Endodermal cell (in vitro differentiated cells): ENCODE measurements at regions not wholly inside any gene's neighbourhood (a gene's known extent, or its start where the extent isn't known, plus 50 kb on each side); places are given as distances from the start of the nearest gene placed in this dataset.
A peak's percentile ranks its signal among the peaks of the same experiment; 100 is the strongest.
"Not testable (repeated sequence)": the region's sequence is repeated elsewhere in the genome, so short reads cannot be mapped to it uniquely, and the experiment has no call there.

ENCODE experiments used
- DNase-seq: peaks from one replicate; pipeline ENCODE4 v3.0.0-alpha.2; 2017
- H3K27ac ChIP-seq: 2 replicates; pipeline ENCODE4 v1.5.1; 2013; ENCODE audit warnings: mild to moderate bottlenecking, low read depth, low read length, moderate library complexity
- H3K27me3 ChIP-seq: 2 replicates; pipeline ENCODE4 v1.6.1; 2013; ENCODE audit warnings: mild to moderate bottlenecking, low read length, moderate library complexity; ENCODE audit not compliant: insufficient read depth, control insufficient read depth, poor library complexity, severe bottlenecking
- H3K36me3 ChIP-seq: 2 replicates; pipeline ENCODE4 v1.7.0; 2013; ENCODE audit warnings: mild to moderate bottlenecking, low read length, moderate library complexity; ENCODE audit not compliant: control insufficient read depth, insufficient read depth
- H3K4me1 ChIP-seq: one replicate; pipeline ENCODE4 v1.7.0; 2013; ENCODE audit warnings: low read length; ENCODE audit not compliant: control insufficient read depth, insufficient read depth
- H3K4me3 ChIP-seq: 2 replicates; pipeline ENCODE4 v1.5.1; 2013; ENCODE audit warnings: mild to moderate bottlenecking, low read length, moderate library complexity
- H3K9ac ChIP-seq: 2 replicates; pipeline ENCODE4 v1.6.1; 2013; ENCODE audit warnings: mild to moderate bottlenecking, low read length, moderate library complexity; ENCODE audit not compliant: poor library complexity, severe bottlenecking; ENCODE audit errors: extremely low read depth
- H3K9me3 ChIP-seq: 2 replicates; pipeline ENCODE4 v1.6.1; 2013; ENCODE audit warnings: mild to moderate bottlenecking, low read length, moderate library complexity; ENCODE audit not compliant: control insufficient read depth
- H3K27ac Mint-ChIP-seq: 2 replicates; pipeline ENCODE4 v1.8.0; 2020; ENCODE audit warnings: mixed read lengths
- H3K27me3 Mint-ChIP-seq: 2 replicates; pipeline ENCODE4 v1.8.0; 2021; ENCODE audit warnings: mild to moderate bottlenecking, mixed read lengths; ENCODE audit not compliant: insufficient read depth
- H3K36me3 Mint-ChIP-seq: 2 replicates; pipeline ENCODE4 v1.8.0; 2020; ENCODE audit warnings: low read depth, mixed read lengths
- H3K4me1 Mint-ChIP-seq: 2 replicates; pipeline ENCODE4 v1.8.0; 2020; ENCODE audit warnings: mixed read lengths
- H3K4me3 Mint-ChIP-seq: 2 replicates; pipeline ENCODE4 v1.8.0; 2020; ENCODE audit warnings: mild to moderate bottlenecking, moderate library complexity, mixed read lengths
- H3K9me3 Mint-ChIP-seq: 2 replicates; pipeline ENCODE4 v1.8.0; 2020; ENCODE audit warnings: mild to moderate bottlenecking, mixed read lengths
- WGBS, 2 experiments: methylation state at CpG; one replicate each; pipeline versions ENCODE4 v1.1.5 to v1.1.7; 2013; ENCODE audit warnings: missing lambda C conversion rate in 2 of 2, mixed read lengths in 1 of 2; ENCODE audit not compliant: insufficient coverage in 1 of 2, insufficient read length in 1 of 2; 5-methylcytosine and 5-hydroxymethylcytosine counted together
- TF ChIP-seq, protein P1 (sequence below): fragments of 200-600 bp; sonication (generic); conservative IDR thresholded peaks from 2 replicates; pipeline ENCODE4 v1.5.0; 2021; ENCODE audit warnings: antibody characterized with exemption, mild to moderate bottlenecking

DNA sequence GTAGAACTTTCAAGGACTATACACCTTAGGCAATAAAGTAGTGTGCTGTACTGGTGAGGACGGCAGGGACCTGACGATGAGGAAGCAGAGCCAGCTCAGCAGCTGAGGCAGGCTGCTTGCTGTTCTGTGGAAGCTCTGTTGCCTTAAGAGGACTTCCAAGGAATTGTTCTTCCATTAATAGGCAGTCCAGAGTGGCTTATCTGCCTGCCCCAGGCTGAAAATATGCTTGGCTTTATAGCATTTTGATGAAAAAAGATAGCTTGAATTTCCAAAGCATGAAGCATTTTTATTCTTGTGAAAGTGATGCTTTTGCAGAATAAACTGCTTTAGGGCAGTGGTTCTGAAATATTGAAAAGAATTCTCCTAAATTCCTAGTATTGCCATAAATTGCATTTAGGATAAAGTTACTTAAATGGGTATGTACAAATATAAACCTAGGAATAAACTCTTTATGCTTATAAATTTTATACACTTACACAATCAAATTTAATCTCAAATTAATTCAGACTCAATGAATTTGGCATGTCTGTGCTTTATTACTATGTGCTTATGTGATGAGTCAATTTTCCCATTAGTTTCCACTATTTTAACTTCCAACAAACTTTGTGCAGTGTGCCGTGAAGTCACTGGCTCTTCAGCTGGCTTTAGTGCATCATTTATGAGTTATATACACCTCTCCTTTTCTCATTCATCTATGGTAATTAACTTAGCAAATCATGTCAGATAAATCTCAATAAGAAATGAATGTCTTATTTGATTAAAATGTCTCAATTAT, 231.0 kb upstream of the RASGRP1 start:
- Mint-ChIP-seq H3K27me3 (peaks cover 6% of the 10 kb centered on the region), H3K4me1 (no peaks in the 10 kb centered on the region), H3K9me3 (no peaks in the 10 kb centered on the region), H3K36me3 (no peaks in the 10 kb centered on the region), H3K27ac (no peak overlapping the region), H3K4me3 (no peak overlapping the region)
- H3K4me3 ChIP-seq = no peak overlapping the region
- no peaks in the 10 kb centered on the region for H3K27me3 ChIP-seq
- no peak for DNase-seq
- H3K36me3 ChIP-seq = no peaks in the 10 kb centered on the region
- no peak overlapping the region for H3K9ac ChIP-seq
- H3K4me1 ChIP-seq = no peaks in the 10 kb centered on the region
- H3K27ac ChIP-seq = no peak overlapping the region
- 80 to 93% methylated on average over 1 to 3 of the region's 3 CpGs for WGBS, 2 experiments
- H3K9me3 ChIP-seq = no peaks in the 10 kb centered on the region
- TF ChIP-seq, protein P1, sequence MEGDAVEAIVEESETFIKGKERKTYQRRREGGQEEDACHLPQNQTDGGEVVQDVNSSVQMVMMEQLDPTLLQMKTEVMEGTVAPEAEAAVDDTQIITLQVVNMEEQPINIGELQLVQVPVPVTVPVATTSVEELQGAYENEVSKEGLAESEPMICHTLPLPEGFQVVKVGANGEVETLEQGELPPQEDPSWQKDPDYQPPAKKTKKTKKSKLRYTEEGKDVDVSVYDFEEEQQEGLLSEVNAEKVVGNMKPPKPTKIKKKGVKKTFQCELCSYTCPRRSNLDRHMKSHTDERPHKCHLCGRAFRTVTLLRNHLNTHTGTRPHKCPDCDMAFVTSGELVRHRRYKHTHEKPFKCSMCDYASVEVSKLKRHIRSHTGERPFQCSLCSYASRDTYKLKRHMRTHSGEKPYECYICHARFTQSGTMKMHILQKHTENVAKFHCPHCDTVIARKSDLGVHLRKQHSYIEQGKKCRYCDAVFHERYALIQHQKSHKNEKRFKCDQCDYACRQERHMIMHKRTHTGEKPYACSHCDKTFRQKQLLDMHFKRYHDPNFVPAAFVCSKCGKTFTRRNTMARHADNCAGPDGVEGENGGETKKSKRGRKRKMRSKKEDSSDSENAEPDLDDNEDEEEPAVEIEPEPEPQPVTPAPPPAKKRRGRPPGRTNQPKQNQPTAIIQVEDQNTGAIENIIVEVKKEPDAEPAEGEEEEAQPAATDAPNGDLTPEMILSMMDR = no peak

DNA sequence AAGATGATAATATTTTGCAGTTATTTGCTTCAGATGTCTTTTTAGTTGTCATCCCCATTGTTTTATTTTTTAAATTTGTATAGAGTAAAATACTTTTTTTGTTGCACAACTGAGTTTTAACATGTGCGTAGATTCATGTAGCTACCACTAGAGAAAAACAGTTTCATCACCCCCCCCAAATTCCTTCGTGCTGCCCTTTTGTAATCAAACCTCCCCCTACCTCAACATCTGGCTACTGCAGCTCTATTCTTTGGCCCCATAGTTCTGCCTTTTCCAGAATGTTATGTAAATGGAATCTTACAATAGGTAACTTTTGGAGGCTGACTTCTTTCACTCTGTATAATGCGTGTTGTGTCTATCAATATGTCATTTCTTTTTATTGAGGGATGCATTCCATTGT, 232.0 kb upstream of the RASGRP1 start:
- Mint-ChIP-seq H3K27ac (no peak overlapping the region), H3K4me1 (no peaks in the 10 kb centered on the region), H3K4me3 (no peak overlapping the region), H3K36me3 (no peaks in the 10 kb centered on the region), H3K27me3 (peaks cover 6% of the 10 kb centered on the region), H3K9me3 (no peaks in the 10 kb centered on the region)
- Histone ChIP-seq H3K4me3 (no peak overlapping the region), H3K36me3 (no peaks in the 10 kb centered on the region), H3K4me1 (no peaks in the 10 kb centered on the region), H3K27ac (no peak overlapping the region), H3K9me3 (no peaks in the 10 kb centered on the region), H3K27me3 (no peaks in the 10 kb centered on the region), H3K9ac (no peak overlapping the region)
- WGBS, 2 experiments = 89 to 100% methylated on average over 1 to 3 of the region's 3 CpGs
- TF ChIP-seq, protein P1 = peak; percentile 40
- no peak for DNase-seq

DNA sequence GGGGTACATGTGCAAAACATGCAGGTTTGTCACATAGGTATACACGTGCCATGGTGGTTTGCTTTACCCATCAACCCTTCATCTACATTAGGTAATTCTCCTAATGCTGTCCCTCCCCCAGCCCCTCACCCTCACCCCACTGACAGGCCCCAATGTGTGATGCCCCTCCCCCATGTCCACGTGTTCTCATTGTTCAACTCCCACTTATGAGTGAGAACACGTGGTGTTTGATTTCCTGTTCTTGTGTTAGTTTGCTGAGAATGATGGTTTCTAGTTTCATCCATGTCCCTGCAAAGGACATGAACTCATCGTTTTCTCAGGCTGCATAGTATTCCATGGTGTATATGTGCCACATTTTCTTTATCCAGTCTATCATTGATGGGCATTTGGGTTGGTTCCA, 232.9 kb upstream of the RASGRP1 start:
- H3K9me3 Mint-ChIP-seq, H3K27ac Mint-ChIP-seq, H3K27me3 Mint-ChIP-seq, H3K9me3 ChIP-seq, H3K4me3 Mint-ChIP-seq, H3K4me3 ChIP-seq, H3K36me3 ChIP-seq, H3K27me3 ChIP-seq, H3K36me3 Mint-ChIP-seq, H3K9ac ChIP-seq, H3K4me1 Mint-ChIP-seq, DNase-seq, H3K27ac ChIP-seq, H3K4me1 ChIP-seq: not testable (repeated sequence)
- 80 to 89% methylated on average over 1 to 3 of the region's 4 CpGs for WGBS, 2 experiments

DNA sequence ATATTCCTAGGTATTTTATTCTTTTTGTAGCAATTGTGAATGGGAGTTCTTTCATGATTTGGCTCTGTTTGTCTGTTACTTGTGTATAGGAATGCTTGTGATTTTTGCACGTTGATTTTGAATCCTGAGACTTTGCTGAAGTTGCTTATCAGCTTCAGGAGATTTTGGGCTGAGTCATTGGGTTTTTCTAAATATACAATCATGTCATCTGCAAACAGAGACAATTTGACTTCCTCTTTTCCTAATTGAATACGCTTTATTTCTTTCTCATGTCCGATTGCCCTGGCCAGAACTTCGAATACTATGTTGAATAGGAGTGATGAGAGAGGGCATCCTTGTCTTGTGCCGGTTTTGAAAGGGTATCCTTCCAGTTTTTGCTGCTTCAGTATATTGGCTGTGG, 234.6 kb upstream of the RASGRP1 start:
- not testable (repeated sequence) for H3K27me3 Mint-ChIP-seq, H3K4me3 ChIP-seq, H3K9me3 Mint-ChIP-seq, H3K4me3 Mint-ChIP-seq, H3K36me3 Mint-ChIP-seq, H3K27ac ChIP-seq, H3K27ac Mint-ChIP-seq, H3K4me1 Mint-ChIP-seq, H3K36me3 ChIP-seq, H3K9me3 ChIP-seq, H3K9ac ChIP-seq, DNase-seq, H3K27me3 ChIP-seq, H3K4me1 ChIP-seq
- 87 to 89% methylated on average over 5 of the region's 5 CpGs for WGBS, 2 experiments
